Astrocyte (in vitro differentiated cells and primary cell): ENCODE measurements at regions not wholly inside any gene's neighbourhood (a gene's known extent, or its start where the extent isn't known, plus 50 kb on each side); places are given as distances from the start of the nearest gene placed in this dataset.

ENCODE experiments used
- DNase-seq: peaks from one replicate; pipeline ENCODE4 v3.0.0-alpha.2; 2010; ENCODE audit warnings: low read depth
- FAIRE-seq: peaks from 2 replicates; lab custom pipeline; 2011; peaks lifted over from hg19 to GRCh38; lab: Jason Lieb, UNC
- H2AFZ ChIP-seq: 2 replicates; pipeline ENCODE4 v1.6.0; 2012; ENCODE audit warnings: low read depth, low read length, inconsistent platforms
- H3K27ac ChIP-seq: 2 replicates; pipeline ENCODE4 v1.5.1; 2011; ENCODE audit warnings: low read depth, low read length, inconsistent platforms
- H3K27me3 ChIP-seq: 2 replicates; pipeline ENCODE4 v1.6.0; 2011; ENCODE audit warnings: low read length, inconsistent platforms; ENCODE audit not compliant: insufficient read depth
- H3K36me3 ChIP-seq: 2 replicates; pipeline ENCODE4 v1.5.1; 2011; ENCODE audit warnings: low read length, inconsistent platforms; ENCODE audit not compliant: insufficient read depth
- H3K4me1 ChIP-seq: 2 replicates; pipeline ENCODE4 v1.5.1; 2011; ENCODE audit warnings: low read length, inconsistent platforms; ENCODE audit not compliant: insufficient read depth
- H3K4me2 ChIP-seq: 2 replicates; pipeline ENCODE4 v1.6.0; 2012; ENCODE audit warnings: low read length, inconsistent platforms
- H3K4me3 ChIP-seq: 2 replicates; pipeline ENCODE4 v1.5.1; 2011; ENCODE audit warnings: low read depth, mild to moderate bottlenecking, low read length, inconsistent platforms; ENCODE audit not compliant: insufficient read depth
- H3K79me2 ChIP-seq: 2 replicates; pipeline ENCODE4 v1.6.0; 2012; ENCODE audit warnings: mild to moderate bottlenecking, low read length, inconsistent platforms; ENCODE audit not compliant: insufficient read depth
- H3K9ac ChIP-seq: 2 replicates; pipeline ENCODE4 v1.6.0; 2012; ENCODE audit warnings: mild to moderate bottlenecking, low read length, inconsistent platforms
- H3K9me3 ChIP-seq: 2 replicates; pipeline ENCODE4 v1.5.1; 2012; ENCODE audit warnings: low read depth, mild to moderate bottlenecking, low read length, inconsistent platforms; ENCODE audit not compliant: insufficient read depth
- H4K20me1 ChIP-seq: 2 replicates; pipeline ENCODE4 v1.6.0; 2012; ENCODE audit warnings: low read length, inconsistent platforms; ENCODE audit not compliant: insufficient read depth
- H3K27ac Mint-ChIP-seq: one replicate; pipeline ENCODE4 v1.8.0; 2021; ENCODE audit warnings: mild to moderate bottlenecking, mixed read lengths; ENCODE audit not compliant: unreplicated experiment
- H3K27me3 Mint-ChIP-seq: one replicate; pipeline ENCODE4 v1.8.0; 2021; ENCODE audit warnings: low read depth, mixed read lengths; ENCODE audit not compliant: unreplicated experiment
- H3K36me3 Mint-ChIP-seq: one replicate; pipeline ENCODE4 v1.8.0; 2021; ENCODE audit warnings: low read depth, mixed read lengths; ENCODE audit not compliant: unreplicated experiment
- H3K4me1 Mint-ChIP-seq: one replicate; pipeline ENCODE4 v1.8.0; 2021; ENCODE audit warnings: low read depth, mixed read lengths; ENCODE audit not compliant: unreplicated experiment
- H3K4me3 Mint-ChIP-seq: one replicate; pipeline ENCODE4 v1.8.0; 2021; ENCODE audit warnings: mild to moderate bottlenecking, moderate library complexity, mixed read lengths; ENCODE audit not compliant: unreplicated experiment
- H3K9me3 Mint-ChIP-seq: one replicate; pipeline ENCODE4 v1.8.0; 2021; ENCODE audit warnings: mild to moderate bottlenecking, mixed read lengths; ENCODE audit not compliant: unreplicated experiment
- CTCF ChIP-seq: IDR thresholded peaks from 2 replicates; pipeline ENCODE4 v1.5.1; 2011; ENCODE audit warnings: low read depth, mild to moderate bottlenecking, inconsistent platforms, low read length, moderate library complexity; ENCODE audit not compliant: insufficient read depth
- EZH2 ChIP-seq: IDR thresholded peaks from 2 replicates; pipeline ENCODE4 v1.6.1; 2012; ENCODE audit warnings: mild to moderate bottlenecking, low read length, inconsistent platforms; ENCODE audit not compliant: insufficient read depth

DNA sequence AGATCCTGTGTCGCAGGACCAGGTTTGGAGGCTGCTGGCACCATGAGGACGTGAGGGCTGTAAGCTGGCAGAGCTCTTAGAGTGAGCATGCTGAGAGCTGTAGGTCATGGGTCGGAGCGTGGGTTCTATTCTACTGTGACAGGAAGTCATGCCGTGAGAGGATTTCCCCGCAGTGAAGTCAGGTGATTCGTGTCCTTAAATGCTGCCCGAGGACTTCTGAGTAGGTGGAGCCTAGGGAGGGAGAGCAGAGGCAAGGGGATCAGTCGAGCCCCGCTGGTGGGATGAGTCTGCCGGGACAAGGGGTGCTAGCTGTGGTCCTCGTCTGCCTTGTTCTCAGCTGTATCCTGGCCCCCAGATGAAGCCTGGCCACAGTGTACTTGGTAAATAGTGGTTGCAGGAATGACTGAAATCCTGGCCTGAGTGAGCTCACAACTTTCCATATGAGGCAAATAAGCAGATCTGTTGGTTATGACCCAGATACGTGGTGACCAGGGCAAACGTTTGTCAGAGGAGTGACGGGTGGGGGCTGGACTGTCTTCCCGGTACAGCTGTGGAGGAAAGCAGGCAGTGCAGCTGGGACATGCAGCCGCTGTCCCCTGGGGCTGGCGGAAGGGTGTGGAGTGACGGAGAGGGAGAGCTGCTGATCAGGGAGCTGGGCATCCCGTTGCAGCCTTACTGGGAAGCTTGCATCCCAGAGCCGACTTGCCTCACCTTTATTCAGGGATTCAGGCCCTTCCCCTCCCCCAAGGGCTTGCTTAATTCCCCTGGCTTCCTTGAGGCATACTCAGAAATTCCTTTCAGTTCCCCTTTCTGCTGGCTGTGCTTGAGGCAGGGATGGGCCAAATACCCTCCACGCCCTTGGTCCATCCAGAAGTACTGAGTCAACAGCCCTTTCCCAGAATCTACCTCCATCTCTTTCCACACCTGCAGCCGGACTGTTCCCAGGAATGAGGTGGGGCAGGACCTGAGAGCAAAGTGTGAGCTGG lies 250.9 kb upstream of the RREB1 start:
- Histone ChIP-seq H2AFZ (peak overlapping the region; percentile 53), H3K36me3 (no peaks in the 10 kb centered on the region), H3K27ac (no peak overlapping the region), H3K9me3 (no peaks in the 10 kb centered on the region), H3K4me2 (peak overlapping the region; percentile 40), H3K79me2 (no peaks in the 10 kb centered on the region), H3K4me3 (no peak overlapping the region), H3K9ac (no peak overlapping the region), H3K27me3 (no peaks in the 10 kb centered on the region), H3K4me1 (peaks cover 10% of the 10 kb centered on the region), H4K20me1 (no peaks in the 10 kb centered on the region)
- Mint-ChIP-seq H3K36me3 (no peaks in the 10 kb centered on the region), H3K27me3 (peaks cover 24% of the 10 kb centered on the region), H3K4me1 (peaks cover 5% of the 10 kb centered on the region), H3K27ac (no peak overlapping the region), H3K9me3 (no peaks in the 10 kb centered on the region), H3K4me3 (no peak overlapping the region)
- DNase-seq: no peak
- FAIRE-seq: no peak
- TF ChIP-seq EZH2: no peak
- TF ChIP-seq CTCF: no peak

- TF ChIP-seq CTCF: no peak
- peaks cover 10% of the 10 kb centered on the region for H3K4me1 ChIP-seq
- H3K27me3 Mint-ChIP-seq: peaks cover 24% of the 10 kb centered on the region
- H3K4me3 Mint-ChIP-seq: no peak overlapping the region
- no peak overlapping the region for H3K9ac ChIP-seq
- H3K27ac ChIP-seq: no peak overlapping the region
- H3K36me3 ChIP-seq: no peaks in the 10 kb centered on the region
- no peak overlapping the region for H3K27ac Mint-ChIP-seq
- no peaks in the 10 kb centered on the region for H3K9me3 ChIP-seq
- H3K4me2 ChIP-seq: no peak overlapping the region
- DNase-seq: no peak
- no peak overlapping the region for H3K4me3 ChIP-seq
- no peaks in the 10 kb centered on the region for H3K27me3 ChIP-seq
- H3K4me1 Mint-ChIP-seq: peaks cover 5% of the 10 kb centered on the region
- H2AFZ ChIP-seq: no peak overlapping the region
- no peaks in the 10 kb centered on the region for H3K79me2 ChIP-seq
- no peaks in the 10 kb centered on the region for H3K9me3 Mint-ChIP-seq
- H3K36me3 Mint-ChIP-seq: no peaks in the 10 kb centered on the region
- no peaks in the 10 kb centered on the region for H4K20me1 ChIP-seq
- no peak for FAIRE-seq
Observed at GRCh38 chr6:6857528-6857927, 250.2 kb upstream of the RREB1 start.

GRCh38 chr6:6858533-6858982 lies 249.2 kb upstream of the RREB1 start:
- H3K27me3 ChIP-seq: no peaks in the 10 kb centered on the region
- H3K4me3 Mint-ChIP-seq: no peak overlapping the region
- H3K4me3 ChIP-seq: no peak overlapping the region
- H3K9me3 Mint-ChIP-seq: peaks cover 3% of the 10 kb centered on the region
- no peak overlapping the region for H3K4me2 ChIP-seq
- peaks cover 5% of the 10 kb centered on the region for H3K4me1 Mint-ChIP-seq
- no peak overlapping the region for H3K27ac Mint-ChIP-seq
- no peak overlapping the region for H3K27ac ChIP-seq
- H2AFZ ChIP-seq: no peak overlapping the region
- FAIRE-seq (no peak), DNase-seq (no peak)
- H3K9me3 ChIP-seq: no peaks in the 10 kb centered on the region
- H3K27me3 Mint-ChIP-seq: peaks cover 22% of the 10 kb centered on the region
- no peaks in the 10 kb centered on the region for H3K36me3 ChIP-seq
- H3K9ac ChIP-seq: no peak overlapping the region
- H3K4me1 ChIP-seq: peaks cover 10% of the 10 kb centered on the region
- H3K36me3 Mint-ChIP-seq: no peaks in the 10 kb centered on the region
- H3K79me2 ChIP-seq: no peaks in the 10 kb centered on the region
- H4K20me1 ChIP-seq: no peaks in the 10 kb centered on the region
- TF ChIP-seq CTCF: no peak
- TF ChIP-seq EZH2: no peak
